ENCODE measurements at regions not wholly inside any gene's neighbourhood (a gene's known extent, or its start where the extent isn't known, plus 50 kb on each side); places are given as distances from the start of the nearest gene placed in this dataset.

- H3K27me3 ChIP-seq: no peaks in the 10 kb centered on the region
- H3K36me3 ChIP-seq: no peaks in the 10 kb centered on the region
- no peak for DNase-seq (ENCODE audit: extremely low spot score in 2 of 2)
- no peaks in the 10 kb centered on the region for H3K9me3 ChIP-seq
- no peak overlapping the region for H3K27ac ChIP-seq
- intact Hi-C loops (cut with DNase I): no loop called here
- no peak for TF ChIP-seq CTCF (IDR thresholded peaks at IDR 0.05)
- TF ChIP-seq POLR2AphosphoS5 (IDR thresholded peaks at IDR 0.05; ENCODE audit: insufficient read depth in 1 of 2, low read depth in 1 of 2): no peak
- TF ChIP-seq POLR2A (IDR thresholded peaks at IDR 0.05): no peak
- H3K4me1 ChIP-seq: no peaks in the 10 kb centered on the region
- no peak overlapping the region for H3K4me3 ChIP-seq
Measured at GRCh38 chr10:28463141-28463540, 69.8 kb upstream of the WAC start.

GRCh38 chr10:28463676-28464395, 69.1 kb upstream of the WAC start:
- TF ChIP-seq POLR2AphosphoS5 (IDR thresholded peaks at IDR 0.05; ENCODE audit: insufficient read depth in 1 of 2, low read depth in 1 of 2): no peak
- TF ChIP-seq POLR2A (IDR thresholded peaks at IDR 0.05): no peak
- no peak for TF ChIP-seq CTCF (IDR thresholded peaks at IDR 0.05)
- H3K4me3 ChIP-seq: no peak overlapping the region
- H3K27me3 ChIP-seq: no peaks in the 10 kb centered on the region
- intact Hi-C loops (cut with DNase I): no loop called here
- no peak for DNase-seq (ENCODE audit: extremely low spot score in 2 of 2)
- no peak overlapping the region for H3K27ac ChIP-seq
- no peaks in the 10 kb centered on the region for H3K9me3 ChIP-seq
- no peaks in the 10 kb centered on the region for H3K36me3 ChIP-seq
- H3K4me1 ChIP-seq: no peaks in the 10 kb centered on the region

- H3K4me1 ChIP-seq: no peaks in the 10 kb centered on the region
- no peak overlapping the region for H3K4me3 ChIP-seq
- intact Hi-C loops (cut with DNase I): no loop called here
- DNase-seq (ENCODE audit: extremely low spot score in 2 of 2): no peak
- TF ChIP-seq CTCF (IDR thresholded peaks at IDR 0.05) (no peak), POLR2A (IDR thresholded peaks at IDR 0.05) (no peak), POLR2AphosphoS5 (IDR thresholded peaks at IDR 0.05; ENCODE audit: insufficient read depth in 1 of 2, low read depth in 1 of 2) (no peak)
- no peaks in the 10 kb centered on the region for H3K36me3 ChIP-seq
- no peaks in the 10 kb centered on the region for H3K9me3 ChIP-seq
- no peak overlapping the region for H3K27ac ChIP-seq
- H3K27me3 ChIP-seq: no peaks in the 10 kb centered on the region
Measured at GRCh38 chr10:28467615-28468014, 65.3 kb upstream of the WAC start.

GRCh38 chr10:28468707-28469483, 64.0 kb upstream of the WAC start:
- H3K4me3 ChIP-seq: no peak overlapping the region
- TF ChIP-seq CTCF (IDR thresholded peaks at IDR 0.05) (no peak), POLR2A (IDR thresholded peaks at IDR 0.05) (no peak)
- no peaks in the 10 kb centered on the region for H3K36me3 ChIP-seq
- H3K4me1 ChIP-seq: no peaks in the 10 kb centered on the region
- no peaks in the 10 kb centered on the region for H3K27me3 ChIP-seq
- H3K9me3 ChIP-seq: no peaks in the 10 kb centered on the region
- DNase-seq (ENCODE audit: extremely low spot score in 2 of 2): no peak
- no peak overlapping the region for H3K27ac ChIP-seq
- intact Hi-C loops (cut with DNase I): no loop called here

Data from vagina (tissue), 2 donors.